ENCODE measurements at regions not wholly inside any gene's neighbourhood (a gene's known extent, or its start where the extent isn't known, plus 50 kb on each side); places are given as distances from the start of the nearest gene placed in this dataset.

DNA sequence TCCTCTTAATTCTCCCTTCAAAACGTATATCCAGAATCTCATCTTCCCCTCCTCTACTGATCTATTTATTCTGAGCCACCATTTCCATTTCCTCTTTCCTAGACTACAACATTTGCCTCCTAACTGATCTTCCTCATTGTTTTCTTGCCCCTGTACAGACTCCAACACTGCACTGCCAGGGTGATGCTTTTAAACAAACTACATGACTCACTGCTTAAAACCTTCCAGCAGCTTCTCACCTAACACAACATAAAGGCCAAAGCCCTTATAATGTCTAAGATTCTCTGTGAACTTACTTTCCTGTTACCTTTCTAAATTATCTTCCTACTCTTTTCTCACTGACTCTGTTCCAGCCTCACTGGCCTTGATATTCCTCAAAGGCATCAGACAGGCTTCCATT is 161.0 kb upstream of the HS3ST1 start:
- Histone ChIP-seq H3K27ac (ENCODE audit: insufficient read depth, low read length) (peak overlapping the region; percentile 60; the same call in 1 of the 2 replicates), H3K79me1 (ENCODE audit: low read depth in 1 of 2, low read length in 2 of 2) (no peaks in the 10 kb centered on the region), H3K4me2 (ENCODE audit: low read depth, low read length) (peak overlapping the region; percentile 74), H3K56ac (ENCODE audit: extremely low read depth, insufficient read depth, low read length) (peak overlapping the region; percentile 40; the same call in 1 of the 2 replicates), H2AK9ac (replicated peaks; ENCODE audit: low read depth, low read length, poor library complexity) (no peak overlapping the region), H2BK20ac (ENCODE audit: low read depth, low read length) (peak overlapping the region; percentile 28; the same call in 1 of the 2 replicates), H2BK5ac (ENCODE audit: low read depth, low read length, poor library complexity, severe bottlenecking) (peak overlapping the region; percentile 5), H2BK15ac (ENCODE audit: low read depth, low read length) (peak overlapping the region; percentile 3; the same call in 1 of the 3 replicates), H3K14ac (replicated peaks; ENCODE audit: low read depth, low read length) (no peak overlapping the region), H3K36me3 (ENCODE audit: control insufficient read depth, insufficient read depth, low read length) (no peaks in the 10 kb centered on the region), H3K9ac (ENCODE audit: low read depth, low read length) (no peak overlapping the region), H2BK120ac (ENCODE audit: low read depth, low read length) (0 out of 2 replicates have a peak overlapping the region, but pooled peaks have one; percentile 4), H3K27me3 (ENCODE audit: control insufficient read depth, insufficient read depth, low read length) (no peaks in the 10 kb centered on the region), H3K4me1 (ENCODE audit: control insufficient read depth, insufficient read depth, low read length) (peaks cover 3% of the 10 kb centered on the region), H2AK5ac (ENCODE audit: low read depth, low read length) (no peak overlapping the region), H3K9me1 (ENCODE audit: insufficient read depth, low read length) (no peaks in the 10 kb centered on the region), H3K9me3 (ENCODE audit: control insufficient read depth, insufficient read depth, low read length) (no peaks in the 10 kb centered on the region), H4K8ac (ENCODE audit: low read depth in 2 of 2, low read length in 2 of 2) (no peak overlapping the region; a peak in 1 of 4 replicates), H3K4me3 (ENCODE audit: insufficient read depth, low read depth, low read length) (no peak overlapping the region), H2AFZ (replicated peaks; ENCODE audit: low read length, poor library complexity) (no peak overlapping the region), H3K4ac (ENCODE audit: low read depth, low read length) (peak overlapping the region; percentile 12; the same call in 1 of the 2 replicates), H4K20me1 (ENCODE audit: insufficient read depth, low read length) (no peaks in the 10 kb centered on the region), H4K5ac (ENCODE audit: low read depth, low read length) (peak overlapping the region; percentile 22), H3K23ac (ENCODE audit: low read depth, low read length) (no peak overlapping the region), H4K91ac (ENCODE audit: insufficient read depth, low read depth, low read length) (peak overlapping the region; percentile 64; the same call in 1 of the 2 replicates), H3K18ac (ENCODE audit: low read depth, low read length) (peak overlapping the region; percentile 42)
- DNase-seq, result peak; percentile 69
- intact Hi-C loops (cut with micrococcal nuclease) (no loop called here), in situ Hi-C loops (cut with MboI; ENCODE audit: low sequenced_read_pairs) (no loop called here), dilution Hi-C loops (cut with HindIII; ENCODE audit: low sequenced_read_pairs, unreplicated experiment) (no loop called here)
- ATAC-seq (ENCODE audit: low read depth), result peak; percentile 90
- POLR2A ChIA-PET (ENCODE audit: unreplicated experiment), result no interaction called here
- BruUV-seq (replicated peaks), result no TSS peak
- TF ChIP-seq RFX5 (IDR thresholded peaks at IDR 0.05; ENCODE audit: low read depth, low read length) (no peak), MAZ (IDR thresholded peaks at IDR 0.05; ENCODE audit: borderline replicate concordance, low read depth, low read length) (no peak)
- CTCF ChIA-PET, result no interaction called here
- WGBS, 2 experiments (ENCODE audit: extremely low coverage in 2 of 2, insufficient read length in 1 of 2), result 71 to 100% methylated on average over 1 of the region's 1 CpG
